Esophagus squamous epithelium (tissue), 4 donors: ENCODE measurements at regions not wholly inside any gene's neighbourhood (a gene's known extent, or its start where the extent isn't known, plus 50 kb on each side); places are given as distances from the start of the nearest gene placed in this dataset.

Source experiments
- POLR2A ChIP-seq, 4 donors: fragments of 450-650 bp; IDR thresholded peaks; one replicate each; pipeline ENCODE4 v1.6.1; 2017; ENCODE audit warnings: antibody characterized with exemption in 4 of 4, mild to moderate bottlenecking in 4 of 4, moderate library complexity in 3 of 4
- TF ChIP-seq, protein P1 (sequence below), 6 experiments: fragments of 450-650 bp in 4 of 6; fragments of 200-600 bp in 2 of 6; sonication (generic) in 2 of 6; IDR thresholded peaks; one replicate each; pipeline ENCODE4 v1.5.1; 2016 to 2019; ENCODE audit warnings: antibody characterized with exemption in 6 of 6, mild to moderate bottlenecking in 4 of 6, moderate library complexity in 4 of 6

DNA sequence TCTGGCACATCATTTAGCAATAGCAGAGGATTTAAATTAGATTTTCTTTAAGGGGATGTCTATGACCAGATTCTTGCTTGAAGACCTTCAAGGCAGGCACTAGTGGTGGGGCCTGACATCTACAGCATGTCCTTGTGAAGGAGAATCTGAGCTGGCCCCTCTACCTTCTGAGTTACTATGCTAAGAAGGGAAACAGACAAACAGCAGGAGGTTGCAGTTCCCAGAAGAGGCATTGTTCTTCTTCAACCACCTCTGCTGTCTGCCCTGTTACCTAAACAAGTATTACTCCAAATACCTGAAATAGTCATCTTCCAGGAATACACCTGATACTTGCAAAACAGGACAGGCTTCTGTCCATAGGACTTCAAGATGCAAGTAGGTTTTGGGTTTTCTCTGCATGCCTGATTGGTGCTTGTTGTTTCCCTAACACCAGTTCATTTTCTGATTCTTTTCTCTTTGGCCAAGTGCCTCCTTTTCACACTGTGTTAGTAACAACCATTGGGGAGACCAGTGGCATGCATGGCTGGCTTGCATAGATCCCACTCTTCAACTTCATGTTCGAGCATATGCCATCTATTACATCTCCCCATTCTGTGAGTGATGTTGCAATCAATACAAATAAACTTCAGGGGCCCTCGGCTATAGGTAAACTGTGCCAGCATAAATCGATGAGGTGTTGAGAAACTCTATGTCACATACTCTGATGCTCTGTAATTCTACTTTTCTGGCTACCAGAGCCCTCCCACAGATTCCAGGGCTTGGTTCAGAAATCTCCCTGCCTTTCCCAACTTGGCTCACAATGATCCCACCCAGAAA, 93.0 kb upstream of the DUSP10 start:
- TF ChIP-seq, protein P1, sequence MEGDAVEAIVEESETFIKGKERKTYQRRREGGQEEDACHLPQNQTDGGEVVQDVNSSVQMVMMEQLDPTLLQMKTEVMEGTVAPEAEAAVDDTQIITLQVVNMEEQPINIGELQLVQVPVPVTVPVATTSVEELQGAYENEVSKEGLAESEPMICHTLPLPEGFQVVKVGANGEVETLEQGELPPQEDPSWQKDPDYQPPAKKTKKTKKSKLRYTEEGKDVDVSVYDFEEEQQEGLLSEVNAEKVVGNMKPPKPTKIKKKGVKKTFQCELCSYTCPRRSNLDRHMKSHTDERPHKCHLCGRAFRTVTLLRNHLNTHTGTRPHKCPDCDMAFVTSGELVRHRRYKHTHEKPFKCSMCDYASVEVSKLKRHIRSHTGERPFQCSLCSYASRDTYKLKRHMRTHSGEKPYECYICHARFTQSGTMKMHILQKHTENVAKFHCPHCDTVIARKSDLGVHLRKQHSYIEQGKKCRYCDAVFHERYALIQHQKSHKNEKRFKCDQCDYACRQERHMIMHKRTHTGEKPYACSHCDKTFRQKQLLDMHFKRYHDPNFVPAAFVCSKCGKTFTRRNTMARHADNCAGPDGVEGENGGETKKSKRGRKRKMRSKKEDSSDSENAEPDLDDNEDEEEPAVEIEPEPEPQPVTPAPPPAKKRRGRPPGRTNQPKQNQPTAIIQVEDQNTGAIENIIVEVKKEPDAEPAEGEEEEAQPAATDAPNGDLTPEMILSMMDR (IDR thresholded peaks at IDR 0.05), result no peak
- TF ChIP-seq POLR2A (IDR thresholded peaks at IDR 0.05), result no peak
